Breast epithelium (tissue), 3 donors: ENCODE measurements at regions not wholly inside any gene's neighbourhood (a gene's known extent, or its start where the extent isn't known, plus 50 kb on each side); places are given as distances from the start of the nearest gene placed in this dataset.

Experiments used
- POLR2AphosphoS5 ChIP-seq, 3 donors: sonication (generic); formaldehyde crosslinking; IDR thresholded peaks; one replicate each; pipeline ENCODE4 v1.6.1; 2017; ENCODE audit warnings: antibody characterized with exemption in 3 of 3
- TF ChIP-seq, protein P1 (sequence below), 3 donors: fragments of 450-650 bp; IDR thresholded peaks; one replicate each; pipeline ENCODE4 v1.5.1; 2016 to 2017; ENCODE audit warnings: antibody characterized with exemption in 3 of 3, mild to moderate bottlenecking in 3 of 3, moderate library complexity in 3 of 3

DNA sequence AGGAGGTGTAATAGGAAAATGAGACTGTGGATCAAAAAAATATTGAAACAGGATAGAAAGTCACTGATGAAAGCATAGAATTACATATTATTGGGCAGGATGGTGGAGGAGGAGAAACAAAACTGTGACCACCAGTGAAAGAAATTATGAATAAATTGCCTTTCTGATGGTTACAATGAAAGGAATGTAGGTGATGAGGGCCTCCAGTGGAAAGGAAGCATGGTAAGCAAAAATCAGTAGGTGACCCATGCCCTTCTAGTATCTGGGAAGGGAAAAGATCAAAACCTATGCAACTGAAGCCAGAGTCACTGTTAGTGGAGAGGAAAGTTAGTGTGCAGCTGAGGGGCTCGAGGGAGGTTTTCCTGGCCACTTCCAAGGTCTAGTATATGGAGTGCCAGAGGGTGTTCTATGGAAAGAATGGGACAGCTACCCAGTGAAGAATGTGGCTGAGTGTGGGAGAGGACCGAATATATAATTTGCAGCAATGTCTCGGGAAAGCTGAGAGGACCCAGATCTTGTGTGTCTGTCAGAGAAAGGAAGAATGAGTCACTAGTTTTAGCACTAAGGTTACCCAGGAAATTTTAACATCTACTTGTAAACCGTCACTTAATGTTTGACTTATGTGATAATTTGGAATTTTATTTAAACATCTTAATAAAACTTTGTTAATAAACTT is 146.2 kb downstream of the NFKBIZ start:
- TF ChIP-seq, protein P1, sequence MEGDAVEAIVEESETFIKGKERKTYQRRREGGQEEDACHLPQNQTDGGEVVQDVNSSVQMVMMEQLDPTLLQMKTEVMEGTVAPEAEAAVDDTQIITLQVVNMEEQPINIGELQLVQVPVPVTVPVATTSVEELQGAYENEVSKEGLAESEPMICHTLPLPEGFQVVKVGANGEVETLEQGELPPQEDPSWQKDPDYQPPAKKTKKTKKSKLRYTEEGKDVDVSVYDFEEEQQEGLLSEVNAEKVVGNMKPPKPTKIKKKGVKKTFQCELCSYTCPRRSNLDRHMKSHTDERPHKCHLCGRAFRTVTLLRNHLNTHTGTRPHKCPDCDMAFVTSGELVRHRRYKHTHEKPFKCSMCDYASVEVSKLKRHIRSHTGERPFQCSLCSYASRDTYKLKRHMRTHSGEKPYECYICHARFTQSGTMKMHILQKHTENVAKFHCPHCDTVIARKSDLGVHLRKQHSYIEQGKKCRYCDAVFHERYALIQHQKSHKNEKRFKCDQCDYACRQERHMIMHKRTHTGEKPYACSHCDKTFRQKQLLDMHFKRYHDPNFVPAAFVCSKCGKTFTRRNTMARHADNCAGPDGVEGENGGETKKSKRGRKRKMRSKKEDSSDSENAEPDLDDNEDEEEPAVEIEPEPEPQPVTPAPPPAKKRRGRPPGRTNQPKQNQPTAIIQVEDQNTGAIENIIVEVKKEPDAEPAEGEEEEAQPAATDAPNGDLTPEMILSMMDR (IDR thresholded peaks at IDR 0.05) = no peak
- TF ChIP-seq POLR2AphosphoS5 (IDR thresholded peaks at IDR 0.05) = no peak
